Skeletal muscle satellite cell (primary cell): ENCODE measurements at regions not wholly inside any gene's neighbourhood (a gene's known extent, or its start where the extent isn't known, plus 50 kb on each side); places are given as distances from the start of the nearest gene placed in this dataset.

Source experiments
- H3K27me3 ChIP-seq: 2 replicates; pipeline ENCODE4 v1.7.0; 2013; ENCODE audit warnings: low read length; ENCODE audit not compliant: control insufficient read depth, insufficient read depth
- H3K36me3 ChIP-seq: 2 replicates; pipeline ENCODE4 v1.7.0; 2013; ENCODE audit warnings: mild to moderate bottlenecking, control low read depth, low read length; ENCODE audit not compliant: insufficient read depth
- H3K4me1 ChIP-seq: 2 replicates; pipeline ENCODE4 v1.7.0; 2013; ENCODE audit warnings: low read length; ENCODE audit not compliant: control insufficient read depth, insufficient read depth
- H3K4me2 ChIP-seq: 2 replicates; pipeline ENCODE4 v1.7.0; 2013; ENCODE audit warnings: mild to moderate bottlenecking, low read length
- H3K4me3 ChIP-seq: 2 replicates; pipeline ENCODE4 v1.7.0; 2013; ENCODE audit warnings: low read length
- H3K9ac ChIP-seq: 2 replicates; pipeline ENCODE4 v1.7.0; 2013; ENCODE audit warnings: mild to moderate bottlenecking, low read depth, low read length, moderate library complexity
- H3K9me3 ChIP-seq: replicated peaks from 2 replicates; pipeline ENCODE4 v1.7.0; 2013; ENCODE audit warnings: mild to moderate bottlenecking, control low read depth, low read length

DNA sequence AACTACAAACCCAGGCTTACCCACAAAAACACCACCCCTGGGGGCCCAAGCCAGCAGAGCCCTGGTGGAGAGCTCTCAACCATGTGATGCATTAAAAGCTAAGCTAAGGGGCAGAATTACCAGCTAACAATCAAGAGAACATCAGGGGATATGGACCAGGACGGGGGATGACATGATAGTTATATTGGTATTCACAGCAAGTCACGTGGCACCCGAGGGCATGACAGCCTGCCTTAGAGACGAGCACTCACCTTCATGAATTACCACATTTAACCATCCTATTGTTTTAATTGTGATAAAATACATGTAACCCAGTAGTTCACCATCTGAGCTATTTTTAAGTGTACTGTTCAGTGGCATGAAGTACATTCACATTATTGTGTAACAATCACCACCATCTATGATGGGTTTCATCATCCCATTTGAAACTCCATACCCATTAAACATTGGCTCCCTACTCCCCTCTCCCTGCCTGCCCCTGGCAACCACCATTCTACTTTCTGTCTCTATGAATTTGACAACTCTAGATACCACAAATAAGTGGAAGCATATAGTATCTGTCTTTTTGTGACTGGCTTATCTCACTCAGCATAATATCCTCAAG is 245.6 kb downstream of the ANAPC1 start:
- no peak overlapping the region for H3K4me3 ChIP-seq
- no peaks in the 10 kb centered on the region for H3K9me3 ChIP-seq
- no peak overlapping the region for H3K9ac ChIP-seq
- no peak overlapping the region for H3K4me2 ChIP-seq
- peaks cover 17% of the 10 kb centered on the region for H3K27me3 ChIP-seq
- H3K4me1 ChIP-seq: no peaks in the 10 kb centered on the region
- no peaks in the 10 kb centered on the region for H3K36me3 ChIP-seq

- no peaks in the 10 kb centered on the region for H3K9me3 ChIP-seq
- no peak overlapping the region for H3K4me3 ChIP-seq
- H3K27me3 ChIP-seq: peaks cover 14% of the 10 kb centered on the region
- no peak overlapping the region for H3K4me2 ChIP-seq
- H3K4me1 ChIP-seq: no peaks in the 10 kb centered on the region
- no peaks in the 10 kb centered on the region for H3K36me3 ChIP-seq
- no peak overlapping the region for H3K9ac ChIP-seq
Measured at GRCh38 chr2:111640480-111640879, 243.5 kb downstream of the ANAPC1 start.

DNA sequence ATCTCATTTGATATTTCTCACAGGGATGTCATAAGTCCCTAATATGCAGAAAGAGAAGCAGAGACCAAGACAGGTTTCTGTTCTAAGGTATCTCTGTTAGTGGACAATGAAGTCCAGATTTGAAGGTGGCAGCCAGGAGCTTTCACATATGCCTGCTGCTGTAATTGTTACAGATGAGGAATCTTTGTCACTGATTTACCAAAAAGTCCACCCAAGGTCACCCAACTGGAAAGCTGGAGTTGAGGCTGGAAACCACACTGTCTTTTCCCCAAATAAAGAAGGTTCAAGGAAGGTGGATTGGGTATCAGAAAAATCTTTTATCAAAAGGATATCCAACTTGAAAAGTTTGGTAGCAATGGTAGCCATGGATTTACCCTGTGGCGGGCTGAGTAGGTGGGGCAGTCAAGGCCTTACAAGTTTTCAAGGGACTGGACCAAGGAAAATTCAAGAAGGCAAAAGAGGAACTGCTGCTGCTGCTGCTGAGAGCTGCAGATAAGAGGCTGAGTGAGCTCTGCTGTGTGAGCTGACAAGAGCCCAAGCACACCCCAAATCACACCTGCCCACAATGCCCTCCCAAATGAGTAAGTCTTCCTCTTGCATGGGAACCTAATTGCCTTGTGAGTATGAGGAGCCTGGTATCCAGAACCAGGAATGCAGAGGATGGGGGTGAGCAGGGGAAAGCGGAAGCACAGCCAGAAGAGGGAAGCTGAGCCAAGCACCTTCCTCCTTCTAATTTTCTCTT is 241.2 kb downstream of the ANAPC1 start:
- Histone ChIP-seq H3K9ac (no peak overlapping the region), H3K4me3 (no peak overlapping the region), H3K27me3 (peaks cover 13% of the 10 kb centered on the region), H3K9me3 (no peaks in the 10 kb centered on the region), H3K36me3 (no peaks in the 10 kb centered on the region), H3K4me2 (no peak overlapping the region), H3K4me1 (no peaks in the 10 kb centered on the region)

- H3K27me3 ChIP-seq: peaks cover 8% of the 10 kb centered on the region
- no peak overlapping the region for H3K4me3 ChIP-seq
- no peak overlapping the region for H3K9ac ChIP-seq
- no peaks in the 10 kb centered on the region for H3K4me1 ChIP-seq
- no peaks in the 10 kb centered on the region for H3K9me3 ChIP-seq
- H3K4me2 ChIP-seq: no peak overlapping the region
- no peaks in the 10 kb centered on the region for H3K36me3 ChIP-seq
Measured at GRCh38 chr2:111643759-111644158, 240.2 kb downstream of the ANAPC1 start.

- Histone ChIP-seq H3K9me3 (no peaks in the 10 kb centered on the region), H3K4me1 (no peaks in the 10 kb centered on the region), H3K9ac (no peak overlapping the region), H3K4me2 (no peak overlapping the region), H3K36me3 (no peaks in the 10 kb centered on the region), H3K4me3 (no peak overlapping the region), H3K27me3 (peaks cover 2% of the 10 kb centered on the region)
Measured at GRCh38 chr2:111647359-111647758, 236.6 kb downstream of the ANAPC1 start.

GRCh38 chr2:111652038-111652437 is 232.0 kb downstream of the ANAPC1 start:
- Histone ChIP-seq H3K4me1 (no peaks in the 10 kb centered on the region), H3K36me3 (no peaks in the 10 kb centered on the region), H3K27me3 (peaks cover 15% of the 10 kb centered on the region), H3K4me3 (no peak overlapping the region), H3K9ac (no peak overlapping the region), H3K4me2 (no peak overlapping the region), H3K9me3 (no peaks in the 10 kb centered on the region)

- no peaks in the 10 kb centered on the region for H3K4me1 ChIP-seq
- H3K4me3 ChIP-seq: no peak overlapping the region
- no peaks in the 10 kb centered on the region for H3K36me3 ChIP-seq
- peaks cover 15% of the 10 kb centered on the region for H3K27me3 ChIP-seq
- no peaks in the 10 kb centered on the region for H3K9me3 ChIP-seq
- H3K9ac ChIP-seq: no peak overlapping the region
- H3K4me2 ChIP-seq: no peak overlapping the region
Measured at GRCh38 chr2:111652681-111653080, 231.3 kb downstream of the ANAPC1 start.

- H3K4me3 ChIP-seq: no peak overlapping the region
- H3K4me1 ChIP-seq: no peaks in the 10 kb centered on the region
- no peak overlapping the region for H3K4me2 ChIP-seq
- H3K36me3 ChIP-seq: no peaks in the 10 kb centered on the region
- no peaks in the 10 kb centered on the region for H3K9me3 ChIP-seq
- no peak overlapping the region for H3K9ac ChIP-seq
- peaks cover 15% of the 10 kb centered on the region for H3K27me3 ChIP-seq
Measured at GRCh38 chr2:111653103-111653624, 230.8 kb downstream of the ANAPC1 start.

DNA sequence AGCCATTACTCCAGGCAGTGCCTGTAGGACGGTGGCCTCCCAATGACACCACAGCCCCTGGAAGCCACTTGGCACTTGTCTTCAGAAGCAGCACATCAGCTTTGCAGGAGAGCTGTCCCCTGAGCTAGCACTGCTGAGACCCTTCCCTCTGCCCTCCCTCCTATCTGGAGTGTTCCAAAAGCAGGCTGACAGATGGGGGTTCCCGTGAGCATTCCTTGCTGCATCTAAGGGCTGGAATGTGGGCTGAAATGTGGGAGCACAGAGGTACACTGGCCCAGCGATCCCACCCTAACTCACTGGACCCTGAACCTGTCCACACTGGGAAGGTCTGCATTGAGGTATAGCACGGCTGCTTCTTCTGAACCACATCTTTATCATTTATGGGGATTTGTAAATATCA is 230.1 kb downstream of the ANAPC1 start:
- Histone ChIP-seq H3K4me1 (peaks cover under 1% of the 10 kb centered on the region), H3K36me3 (no peaks in the 10 kb centered on the region), H3K9ac (no peak overlapping the region), H3K27me3 (peaks cover 15% of the 10 kb centered on the region), H3K9me3 (no peaks in the 10 kb centered on the region), H3K4me3 (no peak overlapping the region), H3K4me2 (no peak overlapping the region)

DNA sequence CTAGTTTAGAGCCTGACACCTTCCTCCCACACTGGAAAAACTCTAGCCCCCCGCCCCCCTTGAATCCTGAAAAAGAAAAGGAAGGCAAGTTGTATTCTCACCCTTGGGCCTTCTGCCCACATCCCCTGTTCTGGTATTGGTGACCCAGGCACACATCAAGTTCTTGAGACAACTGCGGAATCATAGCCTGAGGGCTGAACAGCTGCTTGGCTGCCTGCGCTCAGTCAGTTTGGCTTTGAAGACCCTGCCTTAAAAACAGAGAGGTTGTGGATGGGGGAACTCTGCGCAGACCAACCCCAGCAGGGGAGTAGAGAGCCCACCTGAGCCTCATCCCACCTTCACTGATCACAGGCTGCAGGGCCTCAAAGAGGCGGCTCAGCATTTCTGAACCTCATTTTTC is 229.2 kb downstream of the ANAPC1 start:
- no peak overlapping the region for H3K9ac ChIP-seq
- no peaks in the 10 kb centered on the region for H3K36me3 ChIP-seq
- no peak overlapping the region for H3K4me2 ChIP-seq
- peaks cover 15% of the 10 kb centered on the region for H3K27me3 ChIP-seq
- H3K4me3 ChIP-seq: no peak overlapping the region
- H3K4me1 ChIP-seq: peaks cover 10% of the 10 kb centered on the region
- no peaks in the 10 kb centered on the region for H3K9me3 ChIP-seq

DNA sequence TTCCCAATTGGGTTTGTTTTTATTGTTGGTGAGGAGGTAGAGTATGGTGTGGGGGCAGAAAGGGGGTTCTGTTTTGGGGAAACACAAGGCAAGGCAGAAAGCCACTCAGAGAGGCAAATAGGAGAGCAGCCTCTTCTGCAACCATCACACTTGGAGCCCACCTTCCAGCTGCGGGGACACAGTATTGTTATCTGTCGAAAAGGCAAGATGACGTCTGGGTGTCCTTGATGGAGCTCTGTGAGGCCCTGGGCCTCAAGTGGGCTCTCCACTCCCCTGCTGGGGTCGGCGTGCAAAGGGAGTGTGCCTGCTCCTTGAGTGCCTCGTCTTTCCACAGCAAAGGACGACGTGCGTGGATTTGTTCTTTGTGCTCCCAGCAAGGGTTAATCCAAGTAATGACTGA is 227.6 kb downstream of the ANAPC1 start:
- Histone ChIP-seq H3K4me1 (peaks cover 15% of the 10 kb centered on the region), H3K36me3 (no peaks in the 10 kb centered on the region), H3K9me3 (no peaks in the 10 kb centered on the region), H3K4me2 (no peak overlapping the region), H3K9ac (no peak overlapping the region), H3K27me3 (peaks cover 15% of the 10 kb centered on the region), H3K4me3 (no peak overlapping the region)

DNA sequence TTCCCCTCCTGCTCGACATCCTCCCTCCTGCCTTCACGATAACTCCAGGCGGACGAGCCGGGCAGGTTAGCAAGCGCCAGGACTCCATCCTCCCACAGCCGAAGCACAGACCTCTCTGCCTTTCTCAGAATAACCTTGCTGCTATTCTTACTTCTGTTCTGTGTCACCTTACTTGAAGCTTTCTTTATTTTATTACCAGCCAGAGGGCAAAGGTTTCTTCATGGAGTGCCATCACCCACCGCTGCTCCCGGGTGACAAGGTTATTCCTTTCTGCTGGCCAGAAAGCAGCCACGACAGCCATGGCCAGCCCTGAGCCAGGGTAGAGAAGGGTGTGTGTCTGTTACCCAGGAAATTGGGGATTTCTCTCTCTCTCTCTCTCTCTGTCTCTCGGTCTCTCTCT is 227.1 kb downstream of the ANAPC1 start:
- no peaks in the 10 kb centered on the region for H3K36me3 ChIP-seq
- H3K4me3 ChIP-seq: no peak overlapping the region
- H3K4me1 ChIP-seq: peaks cover 19% of the 10 kb centered on the region
- H3K9me3 ChIP-seq: no peaks in the 10 kb centered on the region
- H3K9ac ChIP-seq: no peak overlapping the region
- peaks cover 15% of the 10 kb centered on the region for H3K27me3 ChIP-seq
- no peak overlapping the region for H3K4me2 ChIP-seq
